ENCODE measurements at regions not wholly inside any gene's neighbourhood (a gene's known extent, or its start where the extent isn't known, plus 50 kb on each side); places are given as distances from the start of the nearest gene placed in this dataset.

DNA sequence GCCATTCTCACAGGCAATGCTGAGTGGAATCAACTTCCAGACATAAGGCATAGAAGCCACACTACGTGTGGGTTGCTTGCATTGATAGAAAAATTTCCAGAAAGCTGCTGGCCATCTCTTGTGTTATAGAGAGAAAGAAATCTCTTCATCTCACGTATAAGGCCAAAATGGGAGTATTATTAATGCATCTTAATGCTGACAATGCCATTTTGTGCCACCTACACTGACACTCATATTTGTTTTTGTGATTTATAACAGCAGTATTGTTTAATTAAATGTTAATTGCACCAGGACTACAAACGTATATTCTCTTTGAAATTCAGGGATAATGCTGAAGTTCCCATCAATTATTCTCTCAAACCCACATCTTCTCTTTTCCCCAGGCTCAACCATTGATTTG is 56.1 kb upstream of the TMEM132D start:
- no peak overlapping the region for H3K27ac Mint-ChIP-seq
- H3K4me1 Mint-ChIP-seq = no peaks in the 10 kb centered on the region
- no peak for TF ChIP-seq CTCF (IDR thresholded peaks at IDR 0.05)
- DNase-seq = no peak
- no peak overlapping the region for H3K4me3 Mint-ChIP-seq
- H3K36me3 Mint-ChIP-seq (ENCODE audit: low read depth) = no peaks in the 10 kb centered on the region
- H3K9me3 Mint-ChIP-seq = peaks cover 5% of the 10 kb centered on the region
- peaks cover 25% of the 10 kb centered on the region for H3K27me3 Mint-ChIP-seq (ENCODE audit: low read depth, poor library complexity)

- no peak for DNase-seq
- Mint-ChIP-seq H3K9me3 (peaks cover 5% of the 10 kb centered on the region), H3K27ac (no peak overlapping the region), H3K4me3 (no peak overlapping the region), H3K27me3 (ENCODE audit: low read depth, poor library complexity) (peaks cover 25% of the 10 kb centered on the region), H3K36me3 (ENCODE audit: low read depth) (no peaks in the 10 kb centered on the region), H3K4me1 (peaks cover 7% of the 10 kb centered on the region)
- TF ChIP-seq CTCF (IDR thresholded peaks at IDR 0.05) = no peak
Measured at GRCh38 chr12:129961091-129961490, 57.3 kb upstream of the TMEM132D start.

GRCh38 chr12:129961856-129962255 is 58.0 kb upstream of the TMEM132D start:
- no peak for DNase-seq
- TF ChIP-seq CTCF (IDR thresholded peaks at IDR 0.05) = no peak
- Mint-ChIP-seq H3K27me3 (ENCODE audit: low read depth, poor library complexity) (peaks cover 25% of the 10 kb centered on the region), H3K9me3 (peaks cover 5% of the 10 kb centered on the region), H3K36me3 (ENCODE audit: low read depth) (no peaks in the 10 kb centered on the region), H3K4me3 (no peak overlapping the region), H3K27ac (peak overlapping the region; percentile 58), H3K4me1 (peaks cover 15% of the 10 kb centered on the region)

GRCh38 chr12:129964300-129964699 is 60.5 kb upstream of the TMEM132D start:
- peaks cover 25% of the 10 kb centered on the region for H3K27me3 Mint-ChIP-seq (ENCODE audit: low read depth, poor library complexity)
- H3K27ac Mint-ChIP-seq = no peak overlapping the region
- peaks cover 19% of the 10 kb centered on the region for H3K4me1 Mint-ChIP-seq
- no peak for TF ChIP-seq CTCF (IDR thresholded peaks at IDR 0.05)
- H3K4me3 Mint-ChIP-seq = no peak overlapping the region
- H3K9me3 Mint-ChIP-seq = peaks cover 5% of the 10 kb centered on the region
- no peak for DNase-seq
- no peaks in the 10 kb centered on the region for H3K36me3 Mint-ChIP-seq (ENCODE audit: low read depth)

DNA sequence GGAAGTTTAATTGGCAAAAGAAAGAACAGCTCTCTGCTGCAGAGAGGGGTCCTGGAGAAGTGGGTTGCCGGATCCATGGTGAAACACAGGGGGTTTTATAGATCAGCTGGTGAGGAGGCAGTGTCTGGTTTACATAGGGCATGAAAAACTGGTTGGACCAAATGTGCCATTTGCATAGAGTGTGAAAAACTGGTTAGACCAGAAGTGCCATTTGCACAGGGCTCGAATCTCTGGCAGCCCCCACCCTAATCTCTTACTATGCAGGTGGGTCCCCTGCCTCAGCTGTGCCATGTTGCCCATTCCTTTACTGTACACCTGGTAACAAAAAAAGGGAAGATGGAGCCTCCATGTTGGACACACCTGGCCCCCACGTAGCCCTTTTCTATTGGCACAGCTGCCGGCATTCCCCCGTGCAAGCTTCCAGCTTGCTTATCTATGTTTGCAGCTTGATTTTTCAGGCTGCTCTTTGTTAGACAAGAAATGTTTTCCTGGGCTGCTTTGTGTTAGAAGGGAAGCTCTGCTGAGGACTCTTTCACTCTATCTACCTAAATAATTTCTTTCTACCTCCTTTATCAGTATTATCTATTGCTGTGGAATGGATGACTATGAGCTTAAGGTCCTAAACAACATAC is 61.1 kb upstream of the TMEM132D start:
- Mint-ChIP-seq H3K9me3 (peaks cover 5% of the 10 kb centered on the region), H3K27ac (no peak overlapping the region), H3K4me1 (peaks cover 19% of the 10 kb centered on the region)

More for the DNA sequence above, 61.1 kb upstream of the TMEM132D start:
- H3K4me3 Mint-ChIP-seq = no peak overlapping the region
- peaks cover 25% of the 10 kb centered on the region for H3K27me3 Mint-ChIP-seq (ENCODE audit: low read depth, poor library complexity)
- no peaks in the 10 kb centered on the region for H3K36me3 Mint-ChIP-seq (ENCODE audit: low read depth)
- TF ChIP-seq CTCF (IDR thresholded peaks at IDR 0.05) = no peak
- no peak for DNase-seq

Data from nephron progenitor cell (in vitro differentiated cells).